ENCODE measurements at regions not wholly inside any gene's neighbourhood (a gene's known extent, or its start where the extent isn't known, plus 50 kb on each side); places are given as distances from the start of the nearest gene placed in this dataset.

GRCh38 chr2:33836628-33837027, 237.5 kb upstream of the FAM98A start:
- DNase-seq (ENCODE audit: extremely low read depth, low read depth), result no peak
- TF ChIP-seq, protein P1, sequence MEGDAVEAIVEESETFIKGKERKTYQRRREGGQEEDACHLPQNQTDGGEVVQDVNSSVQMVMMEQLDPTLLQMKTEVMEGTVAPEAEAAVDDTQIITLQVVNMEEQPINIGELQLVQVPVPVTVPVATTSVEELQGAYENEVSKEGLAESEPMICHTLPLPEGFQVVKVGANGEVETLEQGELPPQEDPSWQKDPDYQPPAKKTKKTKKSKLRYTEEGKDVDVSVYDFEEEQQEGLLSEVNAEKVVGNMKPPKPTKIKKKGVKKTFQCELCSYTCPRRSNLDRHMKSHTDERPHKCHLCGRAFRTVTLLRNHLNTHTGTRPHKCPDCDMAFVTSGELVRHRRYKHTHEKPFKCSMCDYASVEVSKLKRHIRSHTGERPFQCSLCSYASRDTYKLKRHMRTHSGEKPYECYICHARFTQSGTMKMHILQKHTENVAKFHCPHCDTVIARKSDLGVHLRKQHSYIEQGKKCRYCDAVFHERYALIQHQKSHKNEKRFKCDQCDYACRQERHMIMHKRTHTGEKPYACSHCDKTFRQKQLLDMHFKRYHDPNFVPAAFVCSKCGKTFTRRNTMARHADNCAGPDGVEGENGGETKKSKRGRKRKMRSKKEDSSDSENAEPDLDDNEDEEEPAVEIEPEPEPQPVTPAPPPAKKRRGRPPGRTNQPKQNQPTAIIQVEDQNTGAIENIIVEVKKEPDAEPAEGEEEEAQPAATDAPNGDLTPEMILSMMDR (IDR thresholded peaks at IDR 0.05; ENCODE audit: low read depth, low read length), result no peak

GRCh38 chr2:33835911-33836310, 236.8 kb upstream of the FAM98A start:
- TF ChIP-seq, protein P1 (IDR thresholded peaks at IDR 0.05; ENCODE audit: low read depth, low read length), result no peak
- DNase-seq (ENCODE audit: extremely low read depth, low read depth), result no peak

DNA sequence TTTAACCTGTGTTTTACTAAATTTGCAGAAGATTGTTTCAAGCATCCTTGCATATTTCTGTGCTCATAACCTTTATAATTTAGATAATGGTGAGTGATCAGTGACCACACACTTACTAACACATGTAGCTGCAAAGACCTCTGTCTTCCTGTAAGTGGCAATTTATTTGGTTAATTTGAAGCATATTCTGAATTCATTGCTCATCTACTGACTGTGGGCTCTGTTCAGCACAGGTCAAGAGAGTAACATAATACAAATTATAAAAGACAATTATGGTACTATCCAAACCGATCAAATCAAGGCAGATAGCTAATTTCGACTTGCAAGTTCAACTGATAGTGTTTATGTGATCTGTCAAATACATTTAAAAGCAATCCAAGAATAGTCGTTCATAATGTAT, 223.9 kb upstream of the FAM98A start:
- TF ChIP-seq, protein P1 (IDR thresholded peaks at IDR 0.05; ENCODE audit: low read depth, low read length), result no peak

GRCh38 chr2:33812707-33813106, 213.6 kb upstream of the FAM98A start:
- TF ChIP-seq, protein P1 (IDR thresholded peaks at IDR 0.05; ENCODE audit: low read depth, low read length), result no peak
- DNase-seq (ENCODE audit: extremely low read depth, low read depth), result no peak

More for the DNA sequence above, 223.9 kb upstream of the FAM98A start:
- no peak for DNase-seq (ENCODE audit: extremely low read depth, low read depth)

DNA sequence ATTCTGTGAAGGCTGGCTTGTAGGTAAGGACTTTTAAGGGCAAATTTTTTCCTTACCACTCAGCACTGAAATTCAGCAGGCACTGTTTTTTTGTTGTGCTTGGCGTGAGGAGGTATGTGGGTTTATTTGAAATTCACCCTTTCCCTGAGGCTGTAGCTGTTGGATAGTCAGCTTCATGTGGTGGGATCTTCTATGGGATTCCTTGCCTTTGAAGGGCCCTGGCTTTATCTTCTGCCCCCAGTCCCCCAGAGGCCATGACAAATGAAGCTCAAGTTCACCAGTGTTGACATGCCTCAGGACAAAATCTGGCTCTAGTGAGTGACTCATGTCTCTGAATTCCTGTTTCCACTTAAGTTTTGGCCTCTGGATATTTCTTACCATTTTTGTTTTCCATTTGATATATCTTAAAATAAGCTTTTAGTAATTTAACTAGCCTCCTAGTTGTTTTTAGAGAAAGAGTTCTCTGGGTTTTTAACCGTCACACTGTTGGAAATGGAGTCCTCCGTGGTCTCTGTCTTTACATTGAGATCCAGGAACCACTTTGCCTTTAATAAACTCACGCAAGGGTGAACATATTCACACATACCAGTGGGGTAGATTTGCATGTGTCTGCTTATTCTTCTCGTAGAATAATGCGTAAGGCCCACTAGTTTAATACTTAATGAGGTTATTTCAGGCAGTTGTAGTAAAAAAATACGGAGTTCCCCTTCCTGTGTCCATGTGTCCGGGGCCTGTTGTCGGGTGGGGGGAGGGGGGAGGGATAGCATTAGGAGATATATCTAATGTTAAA, 211.1 kb upstream of the FAM98A start:
- TF ChIP-seq, protein P1 (IDR thresholded peaks at IDR 0.05; ENCODE audit: low read depth, low read length), result no peak
- no peak for DNase-seq (ENCODE audit: extremely low read depth, low read depth)

DNA sequence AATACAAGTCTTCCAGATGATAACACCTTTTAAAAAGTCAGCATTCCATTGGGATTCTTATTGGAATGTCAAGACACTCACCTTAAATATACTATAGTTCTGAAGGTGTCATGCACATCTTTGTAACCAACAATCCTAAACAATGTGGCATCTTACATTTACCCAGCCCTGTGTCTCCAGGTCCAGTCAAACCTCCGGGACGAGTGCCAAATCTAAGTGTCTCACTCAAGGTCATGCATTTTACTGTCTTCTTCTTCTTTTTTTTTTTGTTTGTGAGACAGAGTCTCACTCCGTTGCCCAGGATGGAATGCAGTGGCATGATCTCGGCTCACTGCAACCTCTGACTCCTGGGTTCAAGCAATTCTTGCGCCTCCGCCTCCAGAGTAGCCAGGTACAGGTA, 206.9 kb upstream of the FAM98A start:
- no peak for DNase-seq (ENCODE audit: extremely low read depth, low read depth)
- TF ChIP-seq, protein P1 (IDR thresholded peaks at IDR 0.05; ENCODE audit: low read depth, low read length), result no peak

GRCh38 chr2:33804155-33804554, 205.1 kb upstream of the FAM98A start:
- TF ChIP-seq, protein P1 (IDR thresholded peaks at IDR 0.05; ENCODE audit: low read depth, low read length), result no peak
- no peak for DNase-seq (ENCODE audit: extremely low read depth, low read depth)
